HFF-Myc (cell line): ENCODE measurements at regions not wholly inside any gene's neighbourhood (a gene's known extent, or its start where the extent isn't known, plus 50 kb on each side); places are given as distances from the start of the nearest gene placed in this dataset.
"Not testable (repeated sequence)": the region's sequence is repeated elsewhere in the genome, so short reads cannot be mapped to it uniquely, and the experiment has no call there.

ENCODE experiments used
- DNase-seq: peaks from one replicate; pipeline ENCODE4 v3.0.0-alpha.2; 2011; ENCODE audit warnings: low read depth; ENCODE audit errors: extremely low read depth
- H3K4me3 ChIP-seq: replicated peaks from 2 replicates; pipeline ENCODE4 v1.5.1; 2011; ENCODE audit warnings: low read depth, mild to moderate bottlenecking, control low read depth, low read length
- CTCF ChIP-seq: IDR thresholded peaks from 2 replicates; pipeline ENCODE4 v1.5.1; 2012; ENCODE audit warnings: mild to moderate bottlenecking, low read depth, low read length, control low read depth; ENCODE audit errors: missing control alignments

GRCh38 chr11:100528872-100529416 lies 158.1 kb upstream of the ARHGAP42 start:
- no peak overlapping the region for H3K4me3 ChIP-seq
- TF ChIP-seq CTCF: no peak
- DNase-seq: no peak

GRCh38 chr11:100531290-100531689 lies 155.8 kb upstream of the ARHGAP42 start:
- DNase-seq, H3K4me3 ChIP-seq: not testable (repeated sequence)

- DNase-seq: no peak
- no peak overlapping the region for H3K4me3 ChIP-seq
- no peak for TF ChIP-seq CTCF
Measured at GRCh38 chr11:100536979-100537378, 150.1 kb upstream of the ARHGAP42 start.

GRCh38 chr11:100543386-100543785 lies 143.7 kb upstream of the ARHGAP42 start:
- no peak overlapping the region for H3K4me3 ChIP-seq
- no peak for TF ChIP-seq CTCF
- DNase-seq: no peak

- no peak for TF ChIP-seq CTCF
- H3K4me3 ChIP-seq: no peak overlapping the region
- no peak for DNase-seq
Measured at GRCh38 chr11:100545556-100545955, 141.5 kb upstream of the ARHGAP42 start.

- no peak for TF ChIP-seq CTCF
- no peak overlapping the region for H3K4me3 ChIP-seq
- DNase-seq: no peak
Measured at GRCh38 chr11:100545970-100546369, 141.1 kb upstream of the ARHGAP42 start.

GRCh38 chr11:100546714-100547113 lies 140.4 kb upstream of the ARHGAP42 start:
- no peak for DNase-seq
- H3K4me3 ChIP-seq: no peak overlapping the region
- TF ChIP-seq CTCF: no peak

- H3K4me3 ChIP-seq: no peak overlapping the region
- no peak for DNase-seq
- no peak for TF ChIP-seq CTCF
Measured at GRCh38 chr11:100550298-100550697, 136.8 kb upstream of the ARHGAP42 start.
